GM23338 (cell line): ENCODE measurements at regions not wholly inside any gene's neighbourhood (a gene's known extent, or its start where the extent isn't known, plus 50 kb on each side); places are given as distances from the start of the nearest gene placed in this dataset.

Experiments
- ATAC-seq: fragments of 200-7000 bp; cut with Tn5 transposase; 3 replicates; pipeline ENCODE4 v1.9.1; 2020
- DNase-seq: peaks from one replicate; pipeline ENCODE4 v3.0.0-alpha.2; 2015; ENCODE audit warnings: low spot score
- H2AFZ ChIP-seq: fragments of 200-600 bp; sonication (generic); 2 replicates; pipeline ENCODE4 v1.8.0; 2016; ENCODE audit warnings: antibody characterized with exemption, mild to moderate bottlenecking, moderate library complexity
- H3F3A ChIP-seq: fragments of 200-600 bp; sonication (generic); replicated peaks from 2 replicates; pipeline ENCODE4 v1.8.0; 2017; ENCODE audit warnings: antibody characterized with exemption, mixed run types, low read depth
- H3K27ac ChIP-seq: fragments of 200-600 bp; sonication (generic); 2 replicates; pipeline ENCODE4 v1.6.1; 2016; ENCODE audit warnings: low read depth
- H3K27me3 ChIP-seq: fragments of 200-600 bp; sonication (generic); 2 replicates; pipeline ENCODE4 v1.8.0; 2016; ENCODE audit warnings: mild to moderate bottlenecking, mixed run types, moderate library complexity; ENCODE audit not compliant: insufficient read depth
- H3K36me3 ChIP-seq: fragments of 200-600 bp; sonication (generic); 2 replicates; pipeline ENCODE4 v1.8.0; 2016; ENCODE audit warnings: mild to moderate bottlenecking; ENCODE audit not compliant: insufficient read depth
- H3K4me1 ChIP-seq: fragments of 200-600 bp; sonication (generic); 2 replicates; pipeline ENCODE4 v1.8.0; 2016; ENCODE audit warnings: mild to moderate bottlenecking, moderate library complexity; ENCODE audit not compliant: insufficient read depth
- H3K4me2 ChIP-seq: fragments of 200-600 bp; sonication (generic); 2 replicates; pipeline ENCODE4 v1.7.1; 2017; ENCODE audit warnings: mixed run types
- H3K4me3 ChIP-seq: fragments of 200-600 bp; sonication (generic); 2 replicates; pipeline ENCODE4 v1.6.1; 2016; ENCODE audit warnings: mixed run types
- H3K79me2 ChIP-seq: fragments of 200-600 bp; sonication (generic); replicated peaks from 2 replicates; pipeline ENCODE4 v1.8.0; 2017; ENCODE audit warnings: mild to moderate bottlenecking; ENCODE audit not compliant: insufficient read depth
- H3K9me2 ChIP-seq: fragments of 200-600 bp; sonication (generic); 2 replicates; pipeline ENCODE4 v1.8.0; 2017; ENCODE audit not compliant: insufficient read depth
- H4K20me1 ChIP-seq: fragments of 200-600 bp; sonication (generic); replicated peaks from 2 replicates; pipeline ENCODE4 v1.8.0; 2017; ENCODE audit warnings: mild to moderate bottlenecking; ENCODE audit not compliant: insufficient read depth
- H3K27ac Mint-ChIP-seq: 2 replicates; pipeline ENCODE4 v1.8.0; 2020; ENCODE audit warnings: inconsistent platforms, mild to moderate bottlenecking, moderate library complexity, mixed read lengths
- H3K27me3 Mint-ChIP-seq: 3 replicates; pipeline ENCODE4 v1.8.0; 2022; ENCODE audit warnings: low read depth, mild to moderate bottlenecking, moderate library complexity, mixed read lengths, inconsistent platforms; ENCODE audit not compliant: insufficient read depth, poor library complexity
- H3K36me3 Mint-ChIP-seq: 3 replicates; pipeline ENCODE4 v1.8.0; 2021; ENCODE audit warnings: low read depth, mild to moderate bottlenecking, inconsistent platforms, moderate library complexity, mixed read lengths
- H3K4me1 Mint-ChIP-seq: 3 replicates; pipeline ENCODE4 v1.8.0; 2020; ENCODE audit warnings: mild to moderate bottlenecking, inconsistent platforms, mixed read lengths
- H3K4me3 Mint-ChIP-seq: 3 replicates; pipeline ENCODE4 v1.8.0; 2021; ENCODE audit warnings: moderate library complexity, mild to moderate bottlenecking, inconsistent platforms, mixed read lengths
- H3K9me3 Mint-ChIP-seq: 3 replicates; pipeline ENCODE4 v1.8.0; 2020; ENCODE audit warnings: moderate library complexity, mild to moderate bottlenecking, inconsistent platforms, mixed read lengths
- NANOG ChIP-seq: IDR thresholded peaks from 2 replicates; pipeline ENCODE4 v1.6.1; 2016; ENCODE audit warnings: antibody characterized with exemption, borderline replicate concordance
- POLR2AphosphoS5 ChIP-seq: IDR thresholded peaks from 2 replicates; pipeline ENCODE4 v1.6.1; 2016; ENCODE audit warnings: antibody characterized with exemption, low read depth
- STAT1 ChIP-seq: IDR thresholded peaks from one replicate; pipeline ENCODE4 v1.6.1; 2016; ENCODE audit warnings: antibody characterized with exemption; ENCODE audit not compliant: unreplicated experiment
- TF ChIP-seq, protein P1 (sequence below): fragments of 250-450 bp; sonication (Bioruptor Pico); IDR thresholded peaks from 2 replicates; pipeline ENCODE4 v1.5.0; 2020; ENCODE audit warnings: mild to moderate bottlenecking, moderate library complexity
- TF ChIP-seq, protein P2 (sequence below): IDR thresholded peaks from one replicate; pipeline ENCODE4 v1.6.1; 2018; ENCODE audit warnings: antibody characterized with exemption; ENCODE audit not compliant: unreplicated experiment
- TF ChIP-seq, protein P3 (sequence below): IDR thresholded peaks from 2 replicates; pipeline ENCODE4 v1.6.1; 2016; ENCODE audit warnings: antibody characterized with exemption

DNA sequence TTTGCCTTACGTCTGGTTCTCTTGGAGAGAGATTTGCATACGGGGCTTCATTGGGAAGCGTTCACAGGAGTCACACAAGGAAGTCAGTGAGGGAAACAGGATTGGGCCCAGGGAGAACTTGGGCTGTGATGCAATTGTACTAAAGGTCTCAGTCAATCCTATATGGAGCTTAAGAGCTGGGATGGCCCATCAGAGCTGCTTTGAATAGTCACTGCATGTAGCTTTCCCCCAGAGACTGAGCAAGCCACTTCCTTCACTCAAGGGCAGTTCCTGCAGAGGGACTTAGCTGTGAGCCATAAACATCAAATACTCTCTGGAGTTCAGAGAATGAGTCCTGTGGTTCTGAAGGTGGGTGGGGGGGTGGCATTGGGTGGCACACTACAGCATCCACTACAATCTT, 605.4 kb downstream of the MED13L start (continued):
- TF ChIP-seq, protein P1, sequence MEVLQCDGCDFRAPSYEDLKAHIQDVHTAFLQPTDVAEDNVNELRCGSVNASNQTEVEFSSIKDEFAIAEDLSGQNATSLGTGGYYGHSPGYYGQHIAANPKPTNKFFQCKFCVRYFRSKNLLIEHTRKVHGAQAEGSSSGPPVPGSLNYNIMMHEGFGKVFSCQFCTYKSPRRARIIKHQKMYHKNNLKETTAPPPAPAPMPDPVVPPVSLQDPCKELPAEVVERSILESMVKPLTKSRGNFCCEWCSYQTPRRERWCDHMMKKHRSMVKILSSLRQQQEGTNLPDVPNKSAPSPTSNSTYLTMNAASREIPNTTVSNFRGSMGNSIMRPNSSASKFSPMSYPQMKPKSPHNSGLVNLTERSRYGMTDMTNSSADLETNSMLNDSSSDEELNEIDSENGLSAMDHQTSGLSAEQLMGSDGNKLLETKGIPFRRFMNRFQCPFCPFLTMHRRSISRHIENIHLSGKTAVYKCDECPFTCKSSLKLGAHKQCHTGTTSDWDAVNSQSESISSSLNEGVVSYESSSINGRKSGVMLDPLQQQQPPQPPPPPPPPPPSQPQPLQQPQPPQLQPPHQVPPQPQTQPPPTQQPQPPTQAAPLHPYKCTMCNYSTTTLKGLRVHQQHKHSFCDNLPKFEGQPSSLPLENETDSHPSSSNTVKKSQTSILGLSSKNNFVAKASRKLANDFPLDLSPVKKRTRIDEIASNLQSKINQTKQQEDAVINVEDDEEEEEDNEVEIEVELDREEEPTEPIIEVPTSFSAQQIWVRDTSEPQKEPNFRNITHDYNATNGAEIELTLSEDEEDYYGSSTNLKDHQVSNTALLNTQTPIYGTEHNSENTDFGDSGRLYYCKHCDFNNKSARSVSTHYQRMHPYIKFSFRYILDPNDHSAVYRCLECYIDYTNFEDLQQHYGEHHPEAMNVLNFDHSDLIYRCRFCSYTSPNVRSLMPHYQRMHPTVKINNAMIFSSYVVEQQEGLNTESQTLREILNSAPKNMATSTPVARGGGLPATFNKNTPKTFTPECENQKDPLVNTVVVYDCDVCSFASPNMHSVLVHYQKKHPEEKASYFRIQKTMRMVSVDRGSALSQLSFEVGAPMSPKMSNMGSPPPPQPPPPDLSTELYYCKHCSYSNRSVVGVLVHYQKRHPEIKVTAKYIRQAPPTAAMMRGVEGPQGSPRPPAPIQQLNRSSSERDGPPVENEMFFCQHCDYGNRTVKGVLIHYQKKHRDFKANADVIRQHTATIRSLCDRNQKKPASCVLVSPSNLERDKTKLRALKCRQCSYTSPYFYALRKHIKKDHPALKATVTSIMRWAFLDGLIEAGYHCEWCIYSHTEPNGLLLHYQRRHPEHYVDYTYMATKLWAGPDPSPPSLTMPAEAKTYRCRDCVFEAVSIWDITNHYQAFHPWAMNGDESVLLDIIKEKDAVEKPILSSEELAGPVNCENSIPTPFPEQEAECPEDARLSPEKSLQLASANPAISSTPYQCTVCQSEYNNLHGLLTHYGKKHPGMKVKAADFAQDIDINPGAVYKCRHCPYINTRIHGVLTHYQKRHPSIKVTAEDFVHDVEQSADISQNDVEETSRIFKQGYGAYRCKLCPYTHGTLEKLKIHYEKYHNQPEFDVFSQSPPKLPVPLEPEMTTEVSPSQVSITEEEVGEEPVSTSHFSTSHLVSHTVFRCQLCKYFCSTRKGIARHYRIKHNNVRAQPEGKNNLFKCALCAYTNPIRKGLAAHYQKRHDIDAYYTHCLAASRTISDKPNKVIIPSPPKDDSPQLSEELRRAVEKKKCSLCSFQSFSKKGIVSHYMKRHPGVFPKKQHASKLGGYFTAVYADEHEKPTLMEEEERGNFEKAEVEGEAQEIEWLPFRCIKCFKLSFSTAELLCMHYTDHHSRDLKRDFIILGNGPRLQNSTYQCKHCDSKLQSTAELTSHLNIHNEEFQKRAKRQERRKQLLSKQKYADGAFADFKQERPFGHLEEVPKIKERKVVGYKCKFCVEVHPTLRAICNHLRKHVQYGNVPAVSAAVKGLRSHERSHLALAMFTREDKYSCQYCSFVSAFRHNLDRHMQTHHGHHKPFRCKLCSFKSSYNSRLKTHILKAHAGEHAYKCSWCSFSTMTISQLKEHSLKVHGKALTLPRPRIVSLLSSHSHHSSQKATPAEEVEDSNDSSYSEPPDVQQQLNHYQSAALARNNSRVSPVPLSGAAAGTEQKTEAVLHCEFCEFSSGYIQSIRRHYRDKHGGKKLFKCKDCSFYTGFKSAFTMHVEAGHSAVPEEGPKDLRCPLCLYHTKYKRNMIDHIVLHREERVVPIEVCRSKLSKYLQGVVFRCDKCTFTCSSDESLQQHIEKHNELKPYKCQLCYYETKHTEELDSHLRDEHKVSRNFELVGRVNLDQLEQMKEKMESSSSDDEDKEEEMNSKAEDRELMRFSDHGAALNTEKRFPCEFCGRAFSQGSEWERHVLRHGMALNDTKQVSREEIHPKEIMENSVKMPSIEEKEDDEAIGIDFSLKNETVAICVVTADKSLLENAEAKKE (CRISPR knock-in tag): no peak

DNA sequence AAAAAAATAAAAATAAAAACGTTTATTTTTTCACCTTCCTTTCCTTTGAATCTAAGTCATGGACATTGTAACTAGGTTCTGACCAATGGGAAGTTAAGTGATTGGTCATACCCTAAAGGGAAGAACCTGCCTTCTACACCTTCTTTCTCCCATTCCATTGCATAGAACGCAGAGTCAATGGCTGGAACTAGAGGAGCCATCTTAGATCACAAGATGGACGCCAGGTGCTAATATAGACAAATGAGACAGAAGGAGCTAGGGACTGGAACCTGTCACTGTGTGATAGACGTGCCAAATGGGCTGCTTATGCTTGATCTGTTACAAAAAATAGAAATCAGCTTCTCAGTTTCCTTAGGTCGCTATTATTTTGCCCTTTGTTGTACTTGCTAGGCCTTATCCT, 606.6 kb downstream of the MED13L start:
- H3K4me1 ChIP-seq: peaks cover 9% of the 10 kb centered on the region
- no peak overlapping the region for H3K27ac Mint-ChIP-seq
- peaks cover 3% of the 10 kb centered on the region; the same call in 1 of the 3 replicates for H3K9me3 Mint-ChIP-seq
- ATAC-seq (no peak), DNase-seq (no peak)
- no peak overlapping the region for H3K27ac ChIP-seq
- no peak overlapping the region for H3K4me3 ChIP-seq
- H3K27me3 Mint-ChIP-seq: peaks cover 2% of the 10 kb centered on the region
- no peaks in the 10 kb centered on the region for H3K27me3 ChIP-seq
- peak overlapping the region; percentile 85; the same call in 1 of the 2 replicates for H2AFZ ChIP-seq
- peaks cover 5% of the 10 kb centered on the region; the same call in 2 of the 3 replicates for H3K4me1 Mint-ChIP-seq
- no peaks in the 10 kb centered on the region for H3K79me2 ChIP-seq
- H3K4me3 Mint-ChIP-seq: no peak overlapping the region
- peaks cover 3% of the 10 kb centered on the region; the same call in 1 of the 3 replicates for H3K36me3 Mint-ChIP-seq
- no peaks in the 10 kb centered on the region for H3F3A ChIP-seq
- H3K9me2 ChIP-seq: peaks cover 13% of the 10 kb centered on the region; the same call in 1 of the 2 replicates
- H4K20me1 ChIP-seq: no peaks in the 10 kb centered on the region
- H3K4me2 ChIP-seq: no peak overlapping the region
- no peaks in the 10 kb centered on the region for H3K36me3 ChIP-seq
- no peak for TF ChIP-seq STAT1
- TF ChIP-seq NANOG: no peak
- TF ChIP-seq POLR2AphosphoS5: no peak
- TF ChIP-seq, protein P2, sequence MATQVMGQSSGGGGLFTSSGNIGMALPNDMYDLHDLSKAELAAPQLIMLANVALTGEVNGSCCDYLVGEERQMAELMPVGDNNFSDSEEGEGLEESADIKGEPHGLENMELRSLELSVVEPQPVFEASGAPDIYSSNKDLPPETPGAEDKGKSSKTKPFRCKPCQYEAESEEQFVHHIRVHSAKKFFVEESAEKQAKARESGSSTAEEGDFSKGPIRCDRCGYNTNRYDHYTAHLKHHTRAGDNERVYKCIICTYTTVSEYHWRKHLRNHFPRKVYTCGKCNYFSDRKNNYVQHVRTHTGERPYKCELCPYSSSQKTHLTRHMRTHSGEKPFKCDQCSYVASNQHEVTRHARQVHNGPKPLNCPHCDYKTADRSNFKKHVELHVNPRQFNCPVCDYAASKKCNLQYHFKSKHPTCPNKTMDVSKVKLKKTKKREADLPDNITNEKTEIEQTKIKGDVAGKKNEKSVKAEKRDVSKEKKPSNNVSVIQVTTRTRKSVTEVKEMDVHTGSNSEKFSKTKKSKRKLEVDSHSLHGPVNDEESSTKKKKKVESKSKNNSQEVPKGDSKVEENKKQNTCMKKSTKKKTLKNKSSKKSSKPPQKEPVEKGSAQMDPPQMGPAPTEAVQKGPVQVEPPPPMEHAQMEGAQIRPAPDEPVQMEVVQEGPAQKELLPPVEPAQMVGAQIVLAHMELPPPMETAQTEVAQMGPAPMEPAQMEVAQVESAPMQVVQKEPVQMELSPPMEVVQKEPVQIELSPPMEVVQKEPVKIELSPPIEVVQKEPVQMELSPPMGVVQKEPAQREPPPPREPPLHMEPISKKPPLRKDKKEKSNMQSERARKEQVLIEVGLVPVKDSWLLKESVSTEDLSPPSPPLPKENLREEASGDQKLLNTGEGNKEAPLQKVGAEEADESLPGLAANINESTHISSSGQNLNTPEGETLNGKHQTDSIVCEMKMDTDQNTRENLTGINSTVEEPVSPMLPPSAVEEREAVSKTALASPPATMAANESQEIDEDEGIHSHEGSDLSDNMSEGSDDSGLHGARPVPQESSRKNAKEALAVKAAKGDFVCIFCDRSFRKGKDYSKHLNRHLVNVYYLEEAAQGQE: no peak
- TF ChIP-seq, protein P3, sequence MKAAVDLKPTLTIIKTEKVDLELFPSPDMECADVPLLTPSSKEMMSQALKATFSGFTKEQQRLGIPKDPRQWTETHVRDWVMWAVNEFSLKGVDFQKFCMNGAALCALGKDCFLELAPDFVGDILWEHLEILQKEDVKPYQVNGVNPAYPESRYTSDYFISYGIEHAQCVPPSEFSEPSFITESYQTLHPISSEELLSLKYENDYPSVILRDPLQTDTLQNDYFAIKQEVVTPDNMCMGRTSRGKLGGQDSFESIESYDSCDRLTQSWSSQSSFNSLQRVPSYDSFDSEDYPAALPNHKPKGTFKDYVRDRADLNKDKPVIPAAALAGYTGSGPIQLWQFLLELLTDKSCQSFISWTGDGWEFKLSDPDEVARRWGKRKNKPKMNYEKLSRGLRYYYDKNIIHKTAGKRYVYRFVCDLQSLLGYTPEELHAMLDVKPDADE: no peak
